SK-N-DZ (cell line): ENCODE measurements at regions not wholly inside any gene's neighbourhood (a gene's known extent, or its start where the extent isn't known, plus 50 kb on each side); places are given as distances from the start of the nearest gene placed in this dataset.
A peak's percentile ranks its signal among the peaks of the same experiment; 100 is the strongest.

ENCODE experiments used
- DNase-seq: peaks from one replicate; pipeline ENCODE4 v3.0.0-alpha.2; 2015; ENCODE audit warnings: low spot score
- small RNA-seq, 2 experiments: library from RNA; depleted of rRNA; stranded (forward); fragments of <200 nt; gene quantifications; one replicate each; pipeline ENCODE3, GENCODE V24; 2014

DNA sequence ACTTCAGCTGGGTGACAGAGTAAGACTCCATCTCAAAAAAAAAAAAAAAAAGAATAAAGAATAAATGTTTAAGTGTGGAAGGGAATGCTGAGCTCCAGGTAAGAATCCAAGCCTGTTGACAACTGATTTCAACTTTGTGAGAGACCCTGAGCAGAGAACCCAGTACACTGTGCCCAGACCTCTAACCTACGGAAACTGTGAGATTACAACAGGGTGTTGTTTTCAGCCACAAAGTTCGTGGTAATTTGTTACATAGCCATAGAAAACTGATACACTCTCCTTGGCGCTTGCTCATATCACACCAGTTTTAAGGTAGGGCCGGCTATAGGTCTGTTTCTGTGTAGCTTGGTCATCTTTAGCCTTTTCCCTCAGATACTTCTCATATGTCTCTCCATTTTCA is 98.4 kb upstream of the PAPOLG start:
- DNase-seq = no peak

DNA sequence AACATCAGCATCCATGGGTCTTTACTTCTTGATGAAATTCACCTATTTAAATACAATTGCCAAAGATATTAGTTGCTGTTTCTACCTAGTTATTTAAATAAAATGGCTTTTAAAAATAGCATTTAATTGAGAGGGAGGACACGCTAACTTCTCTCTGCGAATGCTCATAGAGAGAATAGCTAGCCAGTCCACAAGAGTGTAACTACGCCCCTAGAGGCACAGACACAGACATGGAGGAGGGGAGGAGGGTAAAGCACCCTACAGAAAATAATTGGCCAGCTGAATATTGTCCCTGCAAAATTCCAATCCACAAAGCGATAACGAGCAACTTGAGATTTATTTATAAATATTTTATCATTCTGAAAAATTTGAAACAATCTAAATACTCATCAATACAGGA is 97.0 kb upstream of the PAPOLG start:
- no peak for DNase-seq

DNA sequence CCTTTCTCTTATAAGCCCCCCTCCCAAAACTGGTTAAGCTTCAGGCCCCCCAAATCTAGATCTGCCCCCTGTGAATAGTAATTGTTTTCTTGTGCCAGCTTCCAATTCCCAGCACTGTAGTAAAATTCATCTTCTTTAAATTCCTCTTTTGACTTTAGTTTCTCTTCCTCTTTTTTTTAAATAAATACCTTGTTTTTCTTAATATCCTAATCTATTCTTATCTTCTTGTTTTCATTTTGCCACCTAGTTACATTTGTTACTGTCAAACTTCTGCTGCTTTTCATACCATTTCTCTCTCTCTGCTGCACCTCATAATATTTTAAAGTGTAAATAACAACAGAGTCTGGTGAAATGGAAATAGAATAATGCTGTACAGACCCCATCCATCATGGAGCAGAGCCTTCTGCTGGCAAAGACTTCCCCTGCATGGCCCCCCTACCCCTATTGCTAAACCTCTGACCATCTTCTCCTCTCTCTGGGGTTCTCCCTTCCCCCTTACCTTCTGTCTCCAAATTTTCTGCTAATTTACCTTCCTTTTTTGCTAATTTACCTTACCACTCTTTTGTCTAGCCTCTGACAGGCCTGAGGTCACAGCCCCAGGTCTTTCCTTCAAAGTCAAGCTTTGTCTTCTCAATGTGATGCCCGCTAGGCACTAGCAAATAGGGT is 94.9 kb upstream of the PAPOLG start:
- DNase-seq = no peak

DNA sequence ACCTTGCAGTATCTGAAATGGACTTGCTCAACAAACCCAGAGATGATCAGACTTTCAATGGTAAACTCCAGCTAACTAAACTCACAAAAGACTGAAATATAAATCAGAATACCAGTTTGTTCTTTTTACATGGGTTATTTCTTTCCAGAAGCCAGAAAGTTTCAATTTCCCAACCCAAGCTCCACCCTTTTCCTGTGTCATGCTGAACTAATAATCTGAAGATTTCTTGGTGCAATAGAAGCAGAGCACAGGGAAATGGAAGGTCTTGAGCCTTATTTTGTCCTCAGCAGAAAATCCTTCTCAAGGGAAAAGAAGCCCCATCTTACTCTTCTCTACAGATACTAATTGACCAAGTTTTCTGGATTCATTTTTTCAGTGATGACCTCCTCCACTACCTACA is 93.3 kb upstream of the PAPOLG start:
- no peak for DNase-seq

DNA sequence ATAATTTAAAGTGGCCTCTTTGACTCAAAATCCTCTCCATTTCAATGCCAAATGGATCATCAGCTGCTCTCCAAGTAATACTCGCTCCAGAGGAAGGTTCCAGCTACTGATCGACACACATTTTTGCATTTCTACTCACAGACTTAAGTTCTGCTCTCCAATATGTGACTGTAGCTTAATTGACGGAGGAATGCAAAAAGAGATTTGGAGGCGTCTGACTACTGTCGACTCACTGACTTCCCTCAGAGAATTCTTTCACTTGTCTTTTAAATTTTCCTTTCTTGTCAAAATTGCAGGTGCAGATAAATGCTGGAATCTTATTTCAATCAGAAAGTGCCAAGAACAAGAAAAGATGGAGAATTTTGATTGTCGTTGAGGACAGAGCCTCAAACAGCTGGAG is 84.1 kb upstream of the PAPOLG start:
- no peak for DNase-seq

DNA sequence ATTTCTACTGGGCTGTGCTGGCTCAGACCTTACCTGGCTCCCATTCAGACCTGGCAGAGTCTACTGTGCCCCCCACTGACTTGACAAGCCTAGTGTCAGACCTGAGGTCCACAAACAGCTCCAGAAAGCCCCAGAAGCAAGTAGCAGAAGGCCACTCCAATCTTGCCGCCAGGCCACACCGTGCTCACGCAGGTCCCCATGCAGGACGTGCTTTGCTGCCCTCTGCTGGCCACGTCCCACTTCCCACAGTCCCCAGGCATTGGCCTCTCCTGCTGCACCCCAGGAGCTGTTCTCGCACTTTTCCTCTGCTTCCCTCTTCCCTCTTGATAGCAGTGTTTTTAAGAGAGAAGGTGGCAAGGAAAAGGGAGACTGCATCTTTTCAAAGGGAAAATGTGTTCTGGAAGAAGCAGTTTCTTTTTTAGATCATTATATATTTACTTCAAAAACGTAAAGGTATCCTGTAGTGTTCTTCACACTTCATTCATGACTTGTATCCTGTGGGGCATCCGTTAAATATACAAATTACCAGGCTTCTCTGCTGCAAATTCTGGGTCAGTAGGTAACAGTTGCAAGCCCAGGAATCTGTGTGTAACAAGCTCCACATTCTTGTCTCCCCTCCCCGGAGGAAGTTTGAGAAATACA is 81.4 kb upstream of the PAPOLG start:
- peak; percentile 76 for DNase-seq

DNA sequence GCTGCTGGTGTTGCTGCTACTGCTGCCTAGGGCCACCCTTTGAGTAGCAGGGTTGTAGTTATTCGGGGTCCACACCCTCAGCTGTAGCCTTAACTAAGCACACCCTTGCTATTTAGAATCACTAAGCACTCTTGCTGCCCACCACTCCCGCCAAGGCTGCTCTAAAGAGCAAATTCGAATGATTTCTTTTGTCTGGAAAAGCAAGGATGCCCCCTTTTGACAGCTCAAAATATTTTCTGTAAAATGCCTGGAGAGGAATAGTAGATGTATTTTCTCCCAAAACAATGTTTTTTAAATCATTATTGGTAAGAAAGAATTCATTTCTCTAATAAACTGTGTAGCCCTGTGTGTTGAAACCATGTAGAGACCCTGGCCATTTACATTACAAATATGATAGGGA is 80.8 kb upstream of the PAPOLG start:
- DNase-seq = no peak

DNA sequence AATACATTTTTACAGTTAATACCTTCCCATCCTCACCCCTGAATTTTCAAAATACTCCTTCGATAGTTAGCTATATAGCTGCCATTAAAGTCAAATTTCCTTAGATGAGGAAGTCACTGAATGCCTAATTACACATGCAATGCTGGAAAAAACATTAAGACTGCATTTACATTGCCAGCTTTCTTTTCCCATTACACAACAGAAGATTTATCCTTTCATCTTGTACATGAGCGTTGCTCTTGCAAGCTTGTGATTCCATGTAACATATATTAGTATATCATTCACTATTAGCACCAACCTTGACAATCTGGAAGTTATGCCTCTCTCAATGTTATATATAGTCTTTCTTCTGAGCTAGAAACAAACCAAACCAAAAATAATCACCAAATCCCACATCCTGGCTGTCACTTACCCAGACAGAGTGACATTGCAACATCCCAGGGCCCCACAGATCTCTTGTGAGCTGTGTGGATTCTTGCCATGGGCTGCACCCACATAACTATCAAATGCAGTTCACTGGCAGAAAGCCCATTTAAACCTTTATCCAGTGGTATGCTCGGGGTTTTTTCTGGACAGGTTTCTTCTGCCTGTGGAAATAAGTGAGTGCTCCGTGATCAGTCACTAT is 79.2 kb upstream of the PAPOLG start:
- DNase-seq = no peak

DNA sequence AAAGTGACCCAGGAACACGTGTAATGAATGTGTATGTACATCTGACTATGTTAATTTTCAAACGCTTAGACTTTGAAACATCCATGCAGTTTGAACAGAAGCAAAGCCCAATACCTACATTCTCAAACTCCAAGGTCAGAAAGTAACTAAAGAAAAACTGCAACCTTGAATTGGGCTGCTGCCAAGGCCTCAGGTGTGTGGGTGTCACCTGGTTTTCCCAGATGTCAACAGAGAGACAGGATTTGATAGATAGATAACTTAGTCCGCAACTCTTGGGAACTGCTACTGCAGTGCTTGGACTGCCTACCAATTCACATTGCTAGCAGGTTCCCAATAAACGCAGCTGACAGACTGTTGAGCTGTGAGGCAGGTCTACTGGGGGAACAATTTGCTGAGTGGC is 78.7 kb upstream of the PAPOLG start:
- DNase-seq = no peak

DNA sequence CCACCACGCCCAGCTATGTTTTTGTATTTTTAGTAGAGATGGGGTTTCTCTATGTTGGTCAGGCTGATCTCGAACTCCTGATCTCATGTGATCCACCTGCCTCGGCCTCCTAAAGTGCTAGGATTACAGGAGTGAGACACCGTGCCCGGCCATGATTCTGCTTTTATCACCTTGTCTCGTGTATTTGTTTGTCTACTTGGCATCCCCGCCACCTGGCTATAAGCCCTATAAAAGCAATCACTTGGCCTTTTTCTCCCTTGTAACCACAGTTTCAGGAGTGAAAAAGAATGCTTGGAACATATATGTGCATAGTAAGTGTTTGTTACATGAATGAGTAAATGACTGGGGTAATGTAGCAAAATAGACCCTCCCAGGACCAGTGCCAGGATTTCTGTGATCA is 77.5 kb upstream of the PAPOLG start:
- DNase-seq = no peak

DNA sequence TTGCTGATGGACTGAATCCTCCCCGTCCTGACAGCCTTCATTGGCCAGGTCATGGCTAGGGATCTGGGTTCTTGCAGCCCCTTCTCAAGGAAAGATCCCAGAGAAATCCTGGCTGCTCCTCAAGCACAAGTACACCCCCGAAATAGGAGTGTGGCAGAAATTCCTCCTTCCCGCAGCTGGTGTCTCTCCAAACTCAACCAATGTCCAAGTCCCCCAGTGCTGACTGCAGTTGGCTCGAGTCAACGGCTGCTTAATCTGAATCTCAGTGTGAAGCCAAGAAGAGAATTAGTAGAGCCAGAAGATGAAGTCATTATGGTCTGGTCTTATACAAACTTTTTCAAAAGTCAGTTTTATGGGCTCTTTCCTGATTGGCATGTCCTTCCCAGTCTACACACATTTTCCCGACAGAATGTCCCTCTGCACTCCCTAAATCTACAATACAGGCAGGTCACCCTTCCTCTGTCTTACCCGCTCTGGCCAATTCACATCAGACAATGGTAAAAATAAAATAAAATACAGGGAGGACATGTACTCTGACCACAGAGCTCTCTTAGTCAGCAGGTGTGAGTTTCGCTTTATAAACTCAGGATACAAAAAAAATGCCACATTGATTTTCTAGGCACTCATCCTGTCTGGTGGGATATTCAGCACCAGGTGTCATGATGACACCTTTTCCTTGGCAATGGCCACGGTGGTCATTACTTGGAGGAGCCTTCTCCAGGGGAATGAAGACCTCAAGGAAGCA is 76.9 kb upstream of the PAPOLG start:
- DNase-seq = no peak

DNA sequence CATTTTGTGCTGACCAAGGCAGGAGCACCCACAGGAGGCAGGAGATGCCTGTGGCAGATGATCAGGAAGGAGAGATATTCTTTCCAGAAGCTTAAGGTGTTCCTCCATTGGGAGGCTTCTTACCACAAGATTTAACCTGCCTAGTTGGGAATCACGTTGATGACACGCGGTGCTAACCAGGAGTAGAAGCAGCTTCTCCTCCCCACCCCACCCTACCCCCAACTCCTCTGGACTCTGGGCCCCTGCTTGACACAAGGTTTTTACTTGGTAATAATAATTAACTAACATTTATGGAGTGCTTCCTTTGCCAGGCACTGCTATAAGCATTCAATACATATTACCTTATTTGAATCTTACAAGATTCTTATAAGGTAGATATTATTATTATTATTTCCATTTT is 62.5 kb upstream of the PAPOLG start:
- DNase-seq = no peak

DNA sequence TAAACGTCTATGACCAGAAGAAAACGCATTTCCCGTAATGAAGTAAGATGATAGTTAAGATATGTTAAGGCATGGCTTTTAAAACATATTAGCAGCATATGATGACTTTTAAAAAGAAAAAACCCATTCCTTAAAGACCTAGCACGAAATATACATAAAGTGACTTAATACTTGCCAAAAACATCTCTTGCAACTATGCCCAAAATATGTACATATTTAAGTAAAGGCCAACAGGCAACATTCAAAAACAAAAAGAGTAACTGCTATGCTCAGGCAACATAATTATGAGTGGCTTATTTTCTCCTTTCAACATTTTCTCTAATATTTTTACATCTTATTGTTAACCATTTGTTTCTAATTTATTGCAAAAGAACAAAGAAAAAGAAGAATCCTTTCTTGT is 60.3 kb upstream of the PAPOLG start:
- no peak for DNase-seq

DNA sequence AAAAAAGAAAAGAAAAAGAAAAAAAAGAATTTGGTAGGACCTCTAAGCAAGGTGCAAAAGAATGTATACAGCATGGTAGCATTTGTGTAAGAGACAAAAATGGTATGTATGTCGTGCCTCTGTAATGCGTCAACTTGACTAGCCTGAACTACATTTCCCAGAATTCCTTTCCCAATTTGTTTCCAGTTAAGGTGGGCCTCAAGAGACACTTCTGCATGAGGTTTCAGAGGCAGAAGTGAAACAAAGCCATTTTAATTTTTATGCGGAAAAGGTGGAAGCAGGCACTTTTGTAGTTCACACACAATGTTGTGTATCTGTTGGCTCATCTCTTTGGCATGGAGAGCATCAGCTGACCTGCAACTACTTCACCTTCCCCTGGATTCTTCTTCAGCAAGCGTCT is 56.5 kb upstream of the PAPOLG start:
- no peak for DNase-seq

DNA sequence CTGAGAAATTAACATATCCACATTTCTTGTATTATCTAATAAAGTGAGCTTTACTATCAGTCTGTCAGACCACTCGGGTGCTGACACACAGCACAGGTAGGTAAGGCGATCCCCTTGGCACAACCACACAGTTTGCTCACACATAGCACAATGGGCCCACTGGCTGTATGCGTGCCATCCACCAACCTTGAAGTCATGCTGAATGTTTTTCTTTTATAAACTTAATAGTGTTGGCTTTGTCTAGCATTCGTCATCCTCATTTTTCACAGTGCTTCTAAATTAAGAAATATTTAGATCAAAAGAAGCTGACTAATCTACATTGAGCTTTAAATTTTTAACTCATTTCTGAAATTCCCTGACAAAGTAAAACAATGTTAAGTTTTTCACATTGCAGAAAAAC is 50.0 kb upstream of the PAPOLG start:
- DNase-seq = no peak

Small RNAs in the stretch of these regions (small RNA-seq; reads per million reads assigned to genes)
- 0 to 0.09 reads per million in 2 experiments for gene RN7SL361P
